Hematopoietic multipotent progenitor cell treated with erythropoietin and hydrocortisone succinate and interleukin-3 and kit ligand, for 4 days (in vitro differentiated cells): ENCODE measurements at regions not wholly inside any gene's neighbourhood (a gene's known extent, or its start where the extent isn't known, plus 50 kb on each side); places are given as distances from the start of the nearest gene placed in this dataset.

Experiments used
- DNase-seq: peaks from one replicate; pipeline ENCODE4 v3.0.0-alpha.2; 2015

DNA sequence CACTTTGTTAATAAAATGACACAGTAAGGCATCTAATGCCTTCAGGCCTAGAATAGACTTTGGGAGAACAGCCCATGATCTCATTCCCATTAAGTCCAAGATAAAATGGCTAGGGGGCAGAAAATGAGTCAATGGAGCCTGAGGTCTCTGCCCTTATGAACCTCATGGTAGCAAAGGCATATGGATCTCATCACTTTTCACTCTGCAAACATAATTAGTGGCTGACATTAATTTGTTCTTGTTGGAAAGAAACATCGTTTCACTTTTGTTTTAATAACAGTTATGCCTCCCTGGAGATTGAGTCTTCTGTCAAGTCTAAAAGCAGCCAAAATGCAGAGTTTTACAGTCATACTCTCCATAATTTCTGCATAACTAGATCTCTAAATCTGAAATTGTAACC lies 111.8 kb upstream of the API5 start:
- DNase-seq: no peak

DNA sequence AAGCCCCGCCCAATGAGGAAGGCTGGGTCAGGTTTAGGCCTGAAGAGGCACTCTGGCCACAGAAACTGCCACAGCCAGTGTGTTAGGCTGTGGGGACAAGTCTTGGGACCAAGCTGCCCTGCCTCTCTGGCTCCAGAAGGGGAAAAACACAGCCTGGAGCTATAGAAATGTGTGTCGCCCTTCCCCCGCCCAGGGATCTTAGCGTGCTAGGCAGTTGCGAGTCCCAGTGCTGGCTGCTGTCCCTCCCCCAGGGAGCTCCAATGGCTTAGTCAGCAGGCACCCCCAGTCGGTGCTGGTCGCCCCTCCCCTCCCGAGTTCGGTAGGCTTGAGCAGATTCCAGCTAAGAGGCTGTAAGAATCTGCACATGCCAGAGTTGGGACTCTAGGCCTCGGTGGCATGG lies 99.5 kb upstream of the API5 start:
- DNase-seq: no peak

GRCh38 chr11:43214471-43214870 lies 97.3 kb upstream of the API5 start:
- no peak for DNase-seq

DNA sequence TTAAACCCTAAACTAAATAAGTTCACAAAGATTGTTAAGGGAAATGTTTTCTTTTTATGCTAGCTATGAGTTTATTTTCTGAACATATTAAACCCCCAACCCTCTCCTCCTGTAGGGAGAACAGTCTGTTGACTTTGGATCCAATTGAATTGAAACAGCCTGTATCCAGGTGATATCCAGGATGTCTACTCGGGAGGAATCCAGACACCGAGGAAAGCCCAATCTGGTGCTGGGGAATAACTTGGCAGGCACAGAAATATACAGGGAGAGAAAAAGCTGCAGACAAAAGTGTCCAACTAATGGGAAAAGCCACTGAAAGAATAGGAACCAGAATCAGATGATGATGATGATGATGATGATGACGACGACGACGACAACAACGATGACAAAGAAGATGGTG lies 93.9 kb upstream of the API5 start:
- DNase-seq: no peak

DNA sequence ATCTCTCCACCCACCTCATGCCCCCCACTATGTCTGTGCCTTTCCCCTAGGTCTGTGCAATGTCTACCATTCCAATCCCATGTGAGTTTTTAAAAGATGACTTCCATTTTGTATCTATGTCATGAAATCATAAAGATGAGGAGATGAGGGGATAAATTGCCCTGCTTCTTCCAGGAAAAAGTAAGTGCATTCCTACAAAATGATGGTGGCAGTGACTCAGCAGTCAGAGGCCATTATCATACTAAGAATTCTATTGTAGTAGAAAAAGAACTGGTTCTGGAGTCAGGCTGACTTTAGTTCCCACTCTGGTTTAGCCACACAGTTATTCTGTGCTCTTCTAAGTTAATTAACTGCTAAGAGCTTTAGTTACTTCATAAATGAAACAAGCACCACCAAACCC lies 89.6 kb upstream of the API5 start:
- DNase-seq: no peak

DNA sequence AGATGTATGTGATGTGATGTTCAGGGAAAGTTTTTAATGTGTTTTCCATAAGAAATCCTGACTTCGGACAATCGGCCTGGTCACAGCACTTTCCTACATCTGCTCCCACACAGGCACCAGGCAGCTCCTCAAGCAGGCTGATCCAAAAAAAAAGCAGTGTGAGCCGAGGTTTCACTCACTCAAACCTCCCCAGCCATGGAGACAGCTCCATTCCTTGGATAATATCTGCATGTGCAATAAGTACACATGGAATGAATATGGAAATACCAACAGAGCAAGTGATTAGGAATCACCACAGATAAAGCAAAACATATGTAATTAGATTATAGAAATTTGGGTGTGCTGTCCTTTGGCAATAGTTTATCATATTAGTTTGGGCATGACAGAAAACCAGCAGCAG lies 88.8 kb upstream of the API5 start:
- DNase-seq: no peak

DNA sequence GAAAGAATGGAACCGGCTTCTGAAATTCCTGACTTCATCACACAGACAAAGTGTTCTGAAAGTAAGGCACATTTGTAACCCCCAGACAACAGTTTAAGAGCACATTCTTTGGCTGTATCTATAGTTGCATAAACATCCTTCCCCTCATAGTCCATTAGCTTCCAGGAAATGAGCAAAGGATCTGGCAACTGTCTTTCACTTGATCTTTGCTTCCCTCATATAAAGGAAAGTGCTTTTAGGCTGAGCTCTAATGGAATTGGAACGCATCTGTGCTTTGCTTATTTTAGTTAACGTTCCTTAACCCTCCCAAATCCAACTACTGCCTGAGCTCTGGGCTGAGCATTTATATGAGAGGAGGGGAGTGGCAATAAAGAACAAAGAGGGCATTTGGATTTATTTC lies 76.9 kb upstream of the API5 start:
- DNase-seq: no peak

- DNase-seq: no peak
Observed at GRCh38 chr11:43238341-43238740, 73.5 kb upstream of the API5 start.

DNA sequence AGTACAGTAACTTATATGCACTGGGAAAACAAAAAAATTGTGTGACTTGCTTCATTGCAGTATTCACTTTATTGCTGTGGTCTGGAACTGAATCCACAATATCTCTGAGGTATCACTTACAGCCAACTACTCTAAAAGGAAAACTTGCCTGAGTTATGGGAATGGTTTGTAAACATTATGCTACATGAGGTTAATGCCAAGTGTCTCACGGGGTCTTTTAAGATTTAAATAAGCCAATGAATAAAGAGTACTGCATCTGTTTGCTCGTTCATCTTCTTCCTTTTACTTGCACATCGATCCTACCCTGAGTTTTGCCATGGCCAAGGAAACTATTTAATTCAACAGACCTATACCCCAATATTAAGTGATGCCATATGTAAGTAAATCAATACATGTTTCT lies 72.0 kb upstream of the API5 start:
- DNase-seq: no peak

DNA sequence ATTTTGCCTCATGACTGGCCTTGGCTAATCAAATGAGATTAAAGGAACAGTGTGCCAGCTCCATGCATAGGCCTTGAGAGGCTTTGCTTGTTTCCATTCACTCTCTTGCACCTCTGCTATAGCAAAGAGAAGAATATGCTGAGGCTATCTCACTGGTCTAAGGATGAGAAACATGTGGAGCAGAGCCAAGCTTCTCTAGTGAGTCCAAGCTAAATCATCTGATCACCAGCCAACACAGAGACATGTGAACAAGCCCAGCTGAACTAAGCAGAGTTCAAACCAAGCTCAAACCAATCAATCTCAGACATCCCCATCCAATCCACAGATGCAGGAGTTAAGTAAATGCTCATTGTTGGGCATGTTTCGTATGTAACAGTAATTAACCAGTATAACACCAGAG lies 69.4 kb upstream of the API5 start:
- DNase-seq: no peak

GRCh38 chr11:43243927-43244326 lies 67.9 kb upstream of the API5 start:
- DNase-seq: no peak

DNA sequence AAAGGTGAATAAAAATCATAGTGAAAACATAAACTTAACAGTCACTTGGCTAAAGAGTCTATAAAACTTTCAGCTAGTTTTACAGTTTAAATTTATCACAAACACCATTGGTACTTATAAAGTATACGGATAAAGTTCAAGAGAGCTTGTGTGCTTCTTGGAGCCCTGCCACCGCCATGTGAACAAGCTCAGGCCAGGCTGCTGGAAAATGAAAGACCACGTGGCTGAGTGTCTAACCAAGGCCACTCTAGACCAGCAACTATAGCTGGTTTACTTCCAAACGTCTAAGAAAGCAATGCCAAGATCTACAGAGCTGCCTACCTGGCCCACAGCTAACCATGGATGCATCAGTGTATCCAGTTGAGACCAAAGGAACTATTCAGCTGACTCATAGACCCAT lies 66.3 kb upstream of the API5 start:
- DNase-seq: no peak

- DNase-seq: no peak
Observed at GRCh38 chr11:43250309-43250708, 61.5 kb upstream of the API5 start.

GRCh38 chr11:43261775-43262174 lies 50.0 kb upstream of the API5 start:
- DNase-seq: no peak
